Osteocyte (in vitro differentiated cells): ENCODE measurements at regions not wholly inside any gene's neighbourhood (a gene's known extent, or its start where the extent isn't known, plus 50 kb on each side); places are given as distances from the start of the nearest gene placed in this dataset.
A peak's percentile ranks its signal among the peaks of the same experiment; 100 is the strongest.

ENCODE experiments used
- DNase-seq: peaks from one replicate; pipeline ENCODE4 v3.0.0; 2021; ENCODE audit warnings: mixed read lengths; ENCODE audit not compliant: unreplicated experiment; ENCODE audit errors: extremely low spot score
- H3K27ac Mint-ChIP-seq: one replicate; pipeline ENCODE4 v1.8.0; 2021; ENCODE audit warnings: mild to moderate bottlenecking, mixed read lengths; ENCODE audit not compliant: unreplicated experiment
- H3K27me3 Mint-ChIP-seq: one replicate; pipeline ENCODE4 v1.8.0; 2021; ENCODE audit warnings: mixed read lengths; ENCODE audit not compliant: unreplicated experiment
- H3K36me3 Mint-ChIP-seq: one replicate; pipeline ENCODE4 v1.8.0; 2021; ENCODE audit warnings: mixed read lengths; ENCODE audit not compliant: unreplicated experiment
- H3K4me1 Mint-ChIP-seq: one replicate; pipeline ENCODE4 v1.8.0; 2021; ENCODE audit warnings: mixed read lengths; ENCODE audit not compliant: unreplicated experiment
- H3K4me3 Mint-ChIP-seq: one replicate; pipeline ENCODE4 v1.8.0; 2021; ENCODE audit warnings: mild to moderate bottlenecking, moderate library complexity, mixed read lengths; ENCODE audit not compliant: unreplicated experiment
- H3K9me3 Mint-ChIP-seq: one replicate; pipeline ENCODE4 v1.8.0; 2021; ENCODE audit warnings: mixed read lengths; ENCODE audit not compliant: unreplicated experiment
- CTCF ChIP-seq: fragments of 200-600 bp; sonication (generic); IDR thresholded peaks from 2 replicates; pipeline ENCODE4 v1.5.0; 2021; ENCODE audit warnings: antibody characterized with exemption, mild to moderate bottlenecking, moderate library complexity

DNA sequence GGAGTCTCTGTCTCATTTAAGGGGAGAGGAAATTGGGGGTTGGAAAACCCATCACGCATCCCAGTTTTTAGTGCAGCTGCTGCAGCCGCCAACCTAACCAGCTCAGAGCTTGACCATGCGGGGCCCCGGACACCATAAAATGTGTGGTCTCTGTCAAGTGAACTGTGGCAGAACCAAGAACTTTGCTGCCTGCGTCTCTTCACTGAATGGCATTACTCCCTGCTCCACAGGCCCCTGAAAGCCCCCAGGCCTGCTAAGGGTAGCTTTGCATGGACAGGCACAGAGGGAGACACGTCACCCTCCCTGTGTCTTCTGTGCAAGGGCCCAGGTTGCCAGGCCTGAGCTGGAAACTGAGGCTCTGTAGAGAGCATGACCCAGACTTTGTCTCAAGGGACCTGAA, 144.6 kb upstream of the GPR26 start:
- Mint-ChIP-seq H3K9me3 (peaks cover 14% of the 10 kb centered on the region), H3K27ac (no peak overlapping the region), H3K4me3 (no peak overlapping the region), H3K4me1 (no peaks in the 10 kb centered on the region), H3K27me3 (no peaks in the 10 kb centered on the region), H3K36me3 (no peaks in the 10 kb centered on the region)
- TF ChIP-seq CTCF = no peak
- peak; percentile 79 for DNase-seq

DNA sequence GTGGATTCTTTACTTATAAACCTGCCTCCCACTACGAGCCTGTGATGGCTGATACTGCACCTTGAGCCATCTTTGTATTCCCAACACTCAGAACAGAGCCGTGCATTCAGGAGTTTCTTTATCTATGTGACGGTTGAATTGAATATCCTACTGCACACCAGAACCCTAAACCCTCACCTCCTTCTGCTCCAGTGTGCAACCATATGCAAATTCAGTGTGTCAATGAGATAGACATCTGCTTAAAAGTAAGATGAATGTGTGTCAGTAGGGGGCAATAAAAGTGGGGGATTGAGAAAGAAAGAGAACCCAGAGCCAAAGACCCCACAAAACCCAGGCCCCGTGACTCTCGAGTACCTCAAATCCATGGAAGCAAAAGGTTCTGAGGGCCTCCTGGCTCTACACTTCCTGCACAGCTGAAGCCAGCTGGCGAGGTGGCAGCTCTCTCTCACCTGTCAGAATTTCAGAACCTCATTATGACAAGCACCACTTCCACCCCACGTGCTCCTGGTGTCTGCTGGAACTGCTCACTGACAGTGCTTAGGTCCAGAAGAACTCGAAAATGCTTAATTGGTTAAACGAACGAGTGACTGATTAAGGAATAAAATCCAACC, 143.3 kb upstream of the GPR26 start:
- Mint-ChIP-seq H3K36me3 (no peaks in the 10 kb centered on the region), H3K9me3 (peaks cover 14% of the 10 kb centered on the region), H3K27ac (no peak overlapping the region), H3K4me3 (no peak overlapping the region), H3K4me1 (no peaks in the 10 kb centered on the region), H3K27me3 (no peaks in the 10 kb centered on the region)
- no peak for DNase-seq
- TF ChIP-seq CTCF = no peak

DNA sequence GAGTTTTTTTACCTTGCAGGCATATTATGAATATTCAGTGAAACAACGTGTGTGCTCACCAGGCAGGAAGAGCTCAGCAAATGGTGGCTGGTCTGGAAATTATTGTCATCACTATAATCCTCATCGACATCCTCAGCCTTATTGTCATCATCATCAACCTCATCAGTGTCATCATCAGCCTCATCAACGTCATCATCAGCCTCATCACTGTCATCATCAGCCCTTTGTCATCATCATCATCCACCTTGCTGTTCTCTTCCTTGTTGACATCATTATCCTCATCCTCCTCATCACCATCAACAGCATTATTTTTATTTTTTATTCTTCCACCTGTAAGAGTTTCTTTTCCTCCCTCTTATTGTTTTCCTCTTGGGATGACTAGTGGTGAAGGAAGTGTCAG, 142.3 kb upstream of the GPR26 start:
- H3K27ac Mint-ChIP-seq = no peak overlapping the region
- no peak overlapping the region for H3K4me3 Mint-ChIP-seq
- H3K9me3 Mint-ChIP-seq = peaks cover 14% of the 10 kb centered on the region
- no peaks in the 10 kb centered on the region for H3K4me1 Mint-ChIP-seq
- H3K27me3 Mint-ChIP-seq = no peaks in the 10 kb centered on the region
- DNase-seq = no peak
- H3K36me3 Mint-ChIP-seq = no peaks in the 10 kb centered on the region
- TF ChIP-seq CTCF = no peak

- Mint-ChIP-seq H3K4me3 (no peak overlapping the region), H3K27me3 (no peaks in the 10 kb centered on the region), H3K4me1 (no peaks in the 10 kb centered on the region), H3K27ac (no peak overlapping the region), H3K9me3 (peaks cover 14% of the 10 kb centered on the region), H3K36me3 (no peaks in the 10 kb centered on the region)
- TF ChIP-seq CTCF = no peak
- peak; percentile 51 for DNase-seq
Measured at GRCh38 chr10:123526356-123527064, 139.6 kb upstream of the GPR26 start.

DNA sequence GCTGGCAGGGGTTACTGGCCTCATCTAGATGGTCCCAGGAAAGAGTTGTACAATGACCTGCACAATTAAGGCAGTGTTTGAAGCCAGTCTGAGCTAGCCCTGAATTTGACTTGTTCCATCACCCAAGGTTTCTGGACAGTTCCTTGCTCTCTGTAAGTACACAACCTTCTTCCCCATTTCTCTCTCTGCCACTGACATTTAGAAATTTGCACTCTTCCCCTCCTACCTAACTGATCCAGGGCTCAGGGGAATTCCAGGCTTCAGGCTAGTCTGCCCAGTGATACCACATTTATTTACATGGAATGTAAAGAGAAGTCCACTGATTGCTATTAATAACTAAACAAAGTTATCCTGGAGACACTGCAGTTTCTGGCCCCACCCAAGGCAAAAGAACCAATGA, 139.0 kb upstream of the GPR26 start:
- no peaks in the 10 kb centered on the region for H3K4me1 Mint-ChIP-seq
- H3K27ac Mint-ChIP-seq = no peak overlapping the region
- H3K9me3 Mint-ChIP-seq = peaks cover 16% of the 10 kb centered on the region
- TF ChIP-seq CTCF = no peak
- no peaks in the 10 kb centered on the region for H3K36me3 Mint-ChIP-seq
- H3K4me3 Mint-ChIP-seq = no peak overlapping the region
- H3K27me3 Mint-ChIP-seq = no peaks in the 10 kb centered on the region
- DNase-seq = peak; percentile 30
